Mesothelial cell of epicardium (in vitro differentiated cells): ENCODE measurements at regions not wholly inside any gene's neighbourhood (a gene's known extent, or its start where the extent isn't known, plus 50 kb on each side); places are given as distances from the start of the nearest gene placed in this dataset.

ENCODE experiments used
- DNase-seq, 2 experiments: peaks; one replicate each; pipeline ENCODE4 v3.0.0; 2021; ENCODE audit warnings: low spot score in 2 of 2; ENCODE audit not compliant: unreplicated experiment in 2 of 2
- H3K27ac Mint-ChIP-seq: 2 replicates; pipeline ENCODE4 v1.8.0; 2021; ENCODE audit warnings: mixed read lengths
- H3K27me3 Mint-ChIP-seq: 2 replicates; pipeline ENCODE4 v1.8.0; 2021; ENCODE audit warnings: low read depth, mixed read lengths
- H3K36me3 Mint-ChIP-seq: 2 replicates; pipeline ENCODE4 v1.8.0; 2021; ENCODE audit warnings: mixed read lengths
- H3K4me1 Mint-ChIP-seq: 2 replicates; pipeline ENCODE4 v1.8.0; 2021; ENCODE audit warnings: mixed read lengths
- H3K4me3 Mint-ChIP-seq: 2 replicates; pipeline ENCODE4 v1.8.0; 2021; ENCODE audit warnings: mild to moderate bottlenecking, moderate library complexity, mixed read lengths
- H3K9me3 Mint-ChIP-seq: 2 replicates; pipeline ENCODE4 v1.8.0; 2021; ENCODE audit warnings: mixed read lengths
- TF ChIP-seq, protein P1 (sequence below): fragments of 200-600 bp; sonication (generic); IDR thresholded peaks from one replicate; pipeline ENCODE4 v1.5.0; 2021; ENCODE audit warnings: antibody characterized with exemption; ENCODE audit not compliant: unreplicated experiment

DNA sequence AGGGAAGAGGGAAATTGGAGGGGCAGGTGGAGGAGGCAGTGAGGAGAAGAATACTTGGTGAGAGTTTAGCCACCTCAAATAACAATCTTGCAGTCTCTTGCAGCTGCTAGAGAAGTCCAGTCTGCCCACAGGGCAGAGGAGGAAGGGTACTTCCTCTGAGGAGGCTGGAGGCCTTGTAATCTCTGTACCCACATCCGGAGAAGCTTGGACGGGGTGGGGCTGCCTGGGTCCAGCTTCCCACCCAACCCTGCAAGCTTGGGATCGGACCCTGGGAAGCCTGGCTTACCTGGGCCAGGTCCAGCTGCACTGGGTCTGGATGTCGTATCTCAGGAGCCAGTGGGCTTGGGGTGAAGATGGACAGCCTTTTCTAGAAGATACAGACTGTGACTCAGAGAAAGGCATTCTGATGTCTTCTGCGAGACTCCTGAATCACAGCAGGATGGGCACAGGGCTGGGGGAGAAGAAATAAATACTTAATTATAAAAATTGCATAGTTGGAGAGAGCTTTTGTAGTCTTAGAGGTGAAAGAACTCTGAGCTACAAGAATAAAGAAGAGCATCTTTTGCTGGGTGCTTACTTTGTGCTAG, 111.8 kb upstream of the JUN start:
- Mint-ChIP-seq H3K27me3 (no peaks in the 10 kb centered on the region), H3K36me3 (no peaks in the 10 kb centered on the region), H3K27ac (peak overlapping the region; percentile 61), H3K9me3 (no peaks in the 10 kb centered on the region), H3K4me1 (peaks cover 34% of the 10 kb centered on the region), H3K4me3 (no peak overlapping the region)
- no peak for DNase-seq
- TF ChIP-seq, protein P1, sequence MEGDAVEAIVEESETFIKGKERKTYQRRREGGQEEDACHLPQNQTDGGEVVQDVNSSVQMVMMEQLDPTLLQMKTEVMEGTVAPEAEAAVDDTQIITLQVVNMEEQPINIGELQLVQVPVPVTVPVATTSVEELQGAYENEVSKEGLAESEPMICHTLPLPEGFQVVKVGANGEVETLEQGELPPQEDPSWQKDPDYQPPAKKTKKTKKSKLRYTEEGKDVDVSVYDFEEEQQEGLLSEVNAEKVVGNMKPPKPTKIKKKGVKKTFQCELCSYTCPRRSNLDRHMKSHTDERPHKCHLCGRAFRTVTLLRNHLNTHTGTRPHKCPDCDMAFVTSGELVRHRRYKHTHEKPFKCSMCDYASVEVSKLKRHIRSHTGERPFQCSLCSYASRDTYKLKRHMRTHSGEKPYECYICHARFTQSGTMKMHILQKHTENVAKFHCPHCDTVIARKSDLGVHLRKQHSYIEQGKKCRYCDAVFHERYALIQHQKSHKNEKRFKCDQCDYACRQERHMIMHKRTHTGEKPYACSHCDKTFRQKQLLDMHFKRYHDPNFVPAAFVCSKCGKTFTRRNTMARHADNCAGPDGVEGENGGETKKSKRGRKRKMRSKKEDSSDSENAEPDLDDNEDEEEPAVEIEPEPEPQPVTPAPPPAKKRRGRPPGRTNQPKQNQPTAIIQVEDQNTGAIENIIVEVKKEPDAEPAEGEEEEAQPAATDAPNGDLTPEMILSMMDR: no peak

GRCh38 chr1:58896246-58897183, 112.7 kb upstream of the JUN start:
- H3K27ac Mint-ChIP-seq: peak overlapping the region; percentile 26
- H3K9me3 Mint-ChIP-seq: no peaks in the 10 kb centered on the region
- no peaks in the 10 kb centered on the region for H3K27me3 Mint-ChIP-seq
- peaks cover 35% of the 10 kb centered on the region for H3K4me1 Mint-ChIP-seq
- no peak for DNase-seq
- no peaks in the 10 kb centered on the region for H3K36me3 Mint-ChIP-seq
- TF ChIP-seq, protein P1: no peak
- no peak overlapping the region for H3K4me3 Mint-ChIP-seq

DNA sequence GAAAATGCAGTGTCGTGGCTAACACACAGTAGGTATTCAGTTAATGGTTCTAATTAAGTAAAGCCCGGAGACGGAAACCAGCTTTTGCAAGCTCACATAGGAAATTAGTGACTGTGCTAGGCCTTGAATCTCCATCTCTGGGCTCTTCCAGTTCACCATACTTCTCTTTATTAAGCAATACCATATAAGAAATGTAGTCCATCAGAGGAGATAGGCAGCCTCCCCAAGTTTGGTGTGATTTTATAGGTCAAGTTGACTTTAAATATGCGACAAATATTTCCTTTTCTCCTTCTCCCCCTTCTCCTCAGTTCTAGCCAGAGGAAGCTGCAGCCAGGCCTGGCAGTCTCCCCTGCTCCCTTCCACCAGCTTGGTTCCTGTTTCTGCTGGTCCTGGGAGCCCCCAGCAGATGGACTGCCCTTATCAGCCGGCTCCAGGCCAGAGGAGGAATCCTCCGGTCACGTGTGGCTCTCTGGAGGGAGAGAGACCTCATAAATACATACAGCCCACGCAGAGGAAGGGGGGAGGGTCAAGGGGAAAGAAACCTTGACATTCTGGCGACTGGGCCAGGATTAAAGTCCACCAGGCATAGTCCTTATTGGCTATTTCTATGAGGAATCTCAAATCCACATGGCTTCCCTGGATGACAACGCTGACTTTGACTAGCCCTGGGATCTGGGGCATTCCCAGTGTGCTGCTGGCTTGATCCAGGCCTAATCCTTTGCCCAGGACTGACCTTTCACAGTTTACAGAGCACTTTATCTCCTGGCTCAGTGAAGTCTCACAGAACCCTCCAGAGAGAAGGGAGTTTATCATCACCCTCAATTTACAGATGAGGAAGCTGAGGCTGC, 115.1 kb upstream of the JUN start:
- peaks cover 33% of the 10 kb centered on the region for H3K4me1 Mint-ChIP-seq
- H3K36me3 Mint-ChIP-seq: no peaks in the 10 kb centered on the region
- no peak overlapping the region for H3K4me3 Mint-ChIP-seq
- peak in 1 of 2 experiments; percentile 51 for DNase-seq
- no peaks in the 10 kb centered on the region for H3K27me3 Mint-ChIP-seq
- TF ChIP-seq, protein P1: no peak
- H3K9me3 Mint-ChIP-seq: no peaks in the 10 kb centered on the region
- H3K27ac Mint-ChIP-seq: peak overlapping the region; percentile 62

GRCh38 chr1:58899587-58900271, 115.9 kb upstream of the JUN start:
- no peaks in the 10 kb centered on the region for H3K36me3 Mint-ChIP-seq
- no peak for DNase-seq
- H3K27ac Mint-ChIP-seq: peak overlapping the region; percentile 62
- H3K4me3 Mint-ChIP-seq: no peak overlapping the region
- peaks cover 38% of the 10 kb centered on the region for H3K4me1 Mint-ChIP-seq
- H3K9me3 Mint-ChIP-seq: no peaks in the 10 kb centered on the region
- TF ChIP-seq, protein P1: no peak
- H3K27me3 Mint-ChIP-seq: no peaks in the 10 kb centered on the region

- no peak for DNase-seq
- H3K4me3 Mint-ChIP-seq: no peak overlapping the region
- no peak overlapping the region for H3K27ac Mint-ChIP-seq
- TF ChIP-seq, protein P1: no peak
- H3K9me3 Mint-ChIP-seq: no peaks in the 10 kb centered on the region
- H3K4me1 Mint-ChIP-seq: peaks cover 42% of the 10 kb centered on the region
- H3K27me3 Mint-ChIP-seq: no peaks in the 10 kb centered on the region
- H3K36me3 Mint-ChIP-seq: no peaks in the 10 kb centered on the region
Observed at GRCh38 chr1:58900396-58900795, 116.5 kb upstream of the JUN start.
